B cell (primary cell): ENCODE measurements at regions not wholly inside any gene's neighbourhood (a gene's known extent, or its start where the extent isn't known, plus 50 kb on each side); places are given as distances from the start of the nearest gene placed in this dataset.

ENCODE experiments used
- ATAC-seq: fragments of 200-7000 bp; cut with Tn5 transposase; one replicate; pipeline ENCODE4 v1.10.0; 2021; ENCODE audit warnings: low read depth, mild to moderate bottlenecking, moderate number of reproducible peaks, moderate library complexity
- CTCF ChIA-PET: fragments of 350-600 bp; sonication (Branson Sonifier 250); formaldehyde crosslinking; loops from one replicate; lab custom pipeline; 2021; ENCODE audit warnings: antibody characterized with exemption, inconsistent platforms; lab: Charles Lee
- POLR2A ChIA-PET: fragments of 350-600 bp; sonication (Branson Sonifier 250); formaldehyde crosslinking; loops from one replicate; lab custom pipeline; 2021; ENCODE audit warnings: antibody characterized with exemption; lab: Charles Lee
- DNase-seq: peaks from one replicate; pipeline ENCODE4 v3.0.0; 2013
- H2AFZ ChIP-seq: 2 replicates; pipeline ENCODE4 v1.6.1; 2012; ENCODE audit warnings: mild to moderate bottlenecking, low read depth, low read length; ENCODE audit not compliant: insufficient read depth, poor library complexity, severe bottlenecking
- H3K27ac ChIP-seq, 2 donors: 1 replicate in 1 of 2; 2 replicates in 1 of 2; pipeline ENCODE4 v1.5.1; 2012 to 2013; ENCODE audit warnings: low read length in 2 of 2, mild to moderate bottlenecking in 2 of 2, moderate library complexity in 1 of 2
- H3K27me3 ChIP-seq, 4 experiments: fragments of 200-600 bp in 1 of 4; sonication (generic) in 1 of 4; replicated peaks in 1 of 4; 1 replicate in 2 of 4; 2 replicates in 2 of 4; pipeline versions ENCODE4 v1.6.1 to v1.7.0; 2013 to 2016; ENCODE audit warnings: low read length in 3 of 4, mild to moderate bottlenecking in 2 of 4, mixed read lengths in 1 of 4, moderate library complexity in 1 of 4; ENCODE audit not compliant: insufficient read depth in 4 of 4, control insufficient read depth in 3 of 4; ENCODE audit errors: control extremely low read depth in 1 of 4
- H3K36me3 ChIP-seq, 2 experiments: replicated peaks in 1 of 2; 1 replicate in 1 of 2; 2 replicates in 1 of 2; pipeline versions ENCODE4 v1.6.1 to v1.7.1; 2013; ENCODE audit warnings: low read length in 1 of 2; ENCODE audit not compliant: insufficient read depth in 2 of 2, control insufficient read depth in 1 of 2; ENCODE audit errors: control extremely low read depth in 1 of 2, extremely low read depth in 1 of 2
- H3K4me1 ChIP-seq, 2 donors: fragments of 200-600 bp in 1 of 2; sonication (generic) in 1 of 2; 1 replicate in 1 of 2; 2 replicates in 1 of 2; pipeline versions ENCODE4 v1.5.1 to v1.6.1; 2013 to 2017; ENCODE audit warnings: low read length in 2 of 2; ENCODE audit not compliant: control insufficient read depth in 2 of 2, insufficient read depth in 2 of 2
- H3K4me2 ChIP-seq: replicated peaks from 2 replicates; pipeline ENCODE3; 2012; ENCODE audit warnings: mild to moderate bottlenecking, low read depth, low read length; ENCODE audit not compliant: poor library complexity, severe bottlenecking
- H3K4me3 ChIP-seq, 5 experiments: fragments of 200-600 bp in 1 of 5; sonication (generic) in 1 of 5; 1 replicate in 3 of 5; 2 replicates in 2 of 5; pipeline versions ENCODE4 v1.5.1 to v1.7.0; 2011 to 2016; ENCODE audit warnings: low read length in 4 of 5, mild to moderate bottlenecking in 4 of 5, low read depth in 2 of 5, control low read depth in 1 of 5, moderate library complexity in 1 of 5; ENCODE audit not compliant: insufficient read depth in 1 of 5; ENCODE audit errors: control extremely low read depth in 1 of 5, extremely low read depth in 1 of 5
- H3K79me2 ChIP-seq: fragments of 200-600 bp; sonication (generic); one replicate; pipeline ENCODE4 v1.6.0; 2016; ENCODE audit warnings: low read length; ENCODE audit not compliant: control insufficient read depth, insufficient read depth
- H3K9ac ChIP-seq: fragments of 200-600 bp; sonication (generic); 2 replicates; pipeline ENCODE4 v1.6.1; 2017; ENCODE audit warnings: mild to moderate bottlenecking, low read length, moderate library complexity
- H3K9me3 ChIP-seq, 3 donors: one replicate each; pipeline versions ENCODE4 v1.6.1 to v1.7.1; 2013; ENCODE audit warnings: low read length in 2 of 3; ENCODE audit not compliant: control insufficient read depth in 2 of 3, insufficient read depth in 1 of 3; ENCODE audit errors: control extremely low read depth in 1 of 3
- H4K20me1 ChIP-seq: 2 replicates; pipeline ENCODE4 v1.6.0; 2012; ENCODE audit warnings: mild to moderate bottlenecking, low read length; ENCODE audit not compliant: insufficient read depth, control insufficient read depth, poor library complexity, severe bottlenecking
- H3K27ac Mint-ChIP-seq: one replicate; pipeline ENCODE4 v1.8.0; 2021; ENCODE audit warnings: mixed read lengths
- H3K27me3 Mint-ChIP-seq: one replicate; pipeline ENCODE4 v1.8.0; 2021; ENCODE audit warnings: mixed read lengths
- H3K4me1 Mint-ChIP-seq: one replicate; pipeline ENCODE4 v1.8.0; 2021; ENCODE audit warnings: mixed read lengths
- H3K4me3 Mint-ChIP-seq: one replicate; pipeline ENCODE4 v1.8.0; 2021; ENCODE audit warnings: mixed read lengths
- H3K9me3 Mint-ChIP-seq: one replicate; pipeline ENCODE4 v1.8.0; 2022; ENCODE audit warnings: mixed read lengths; ENCODE audit not compliant: insufficient read depth
- CTCF ChIP-seq: fragments of 200-600 bp; IDR thresholded peaks from one replicate; pipeline ENCODE4 v1.8.0; 2022; ENCODE audit warnings: antibody characterized with exemption, mild to moderate bottlenecking
- EZH2 ChIP-seq: IDR thresholded peaks from 2 replicates; pipeline ENCODE4 v1.6.1; 2012; ENCODE audit warnings: borderline replicate concordance, low read depth, mild to moderate bottlenecking, moderate library complexity, low read length; ENCODE audit not compliant: insufficient read depth, poor library complexity, severe bottlenecking
- WGBS: methylation state at CpG from one replicate; pipeline ENCODE4 v1.1.5; 2013; ENCODE audit warnings: missing lambda C conversion rate; ENCODE audit not compliant: insufficient coverage; 5-methylcytosine and 5-hydroxymethylcytosine counted together
- intact Hi-C: fragments of 100-400 bp; cut with micrococcal nuclease; formaldehyde crosslinking; loops from one replicate; pipeline ENCODE4 v1.10.0; 2022

GRCh38 chr2:20551260-20551944, 99.5 kb downstream of the HS1BP3 start:
- H3K4me3 Mint-ChIP-seq, result no peak overlapping the region

GRCh38 chr2:20551945-20552328, 99.0 kb downstream of the HS1BP3 start:
- H3K27ac ChIP-seq, result no peak overlapping the region
- peaks cover 5% of the 10 kb centered on the region for H3K27me3 Mint-ChIP-seq
- no peak overlapping the region for H3K4me3 ChIP-seq
- peaks cover 4% of the 10 kb centered on the region for H3K4me1 Mint-ChIP-seq
- H3K9ac ChIP-seq, result no peak overlapping the region
- TF ChIP-seq EZH2 (no peak), CTCF (no peak)
- H3K27ac Mint-ChIP-seq, result no peak overlapping the region
- H3K4me1 ChIP-seq, result peaks cover 0 to 6% of the 10 kb centered on the region in 2 donors
- intact Hi-C loops, result no loop called here
- no peaks in the 10 kb centered on the region for H4K20me1 ChIP-seq
- H3K27me3 ChIP-seq, result no peaks in the 10 kb centered on the region
- CTCF ChIA-PET, result no interaction called here
- POLR2A ChIA-PET, result no interaction called here
- no peaks in the 10 kb centered on the region for H3K36me3 ChIP-seq
- H3K9me3 Mint-ChIP-seq, result no peaks in the 10 kb centered on the region
- no peaks in the 10 kb centered on the region for H3K9me3 ChIP-seq
- ATAC-seq (no peak), DNase-seq (no peak)
- no peaks in the 10 kb centered on the region for H3K79me2 ChIP-seq
- H3K4me2 ChIP-seq, result no peak overlapping the region
- H2AFZ ChIP-seq, result no peak overlapping the region
- no peak overlapping the region for H3K4me3 Mint-ChIP-seq
- WGBS, result 85% methylated on average over 3 of the region's 5 CpGs

More at GRCh38 chr2:20551260-20551944, 99.5 kb downstream of the HS1BP3 start:
- Histone ChIP-seq H3K27me3 (no peaks in the 10 kb centered on the region), H3K4me2 (no peak overlapping the region), H4K20me1 (no peaks in the 10 kb centered on the region), H3K36me3 (no peaks in the 10 kb centered on the region), H3K4me1 (peaks cover 0 to 6% of the 10 kb centered on the region in 2 donors), H3K9ac (no peak overlapping the region), H2AFZ (no peak overlapping the region), H3K4me3 (no peak overlapping the region), H3K9me3 (no peaks in the 10 kb centered on the region), H3K27ac (no peak overlapping the region), H3K79me2 (no peaks in the 10 kb centered on the region)
- ChIA-PET CTCF (no interaction called here), POLR2A (no interaction called here)
- peaks cover 4% of the 10 kb centered on the region for H3K4me1 Mint-ChIP-seq
- TF ChIP-seq EZH2 (no peak), CTCF (no peak)
- no peak overlapping the region for H3K27ac Mint-ChIP-seq
- ATAC-seq, result no peak
- intact Hi-C loops, result no loop called here
- no peaks in the 10 kb centered on the region for H3K9me3 Mint-ChIP-seq
- no peak for DNase-seq
- 72% methylated on average over 9 of the region's 9 CpGs for WGBS
- peaks cover 10% of the 10 kb centered on the region for H3K27me3 Mint-ChIP-seq
